H1 (cell line): ENCODE measurements at regions not wholly inside any gene's neighbourhood (a gene's known extent, or its start where the extent isn't known, plus 50 kb on each side); places are given as distances from the start of the nearest gene placed in this dataset.

Experiments
- ASH2L ChIP-seq: fragments of 200-600, 300-600 bp; sonication (generic); IDR thresholded peaks from one replicate; pipeline ENCODE4 v1.7.1; 2017; ENCODE audit warnings: low read length
- CBX5 ChIP-seq: fragments of 300-800, 300-1000 bp; sonication (generic); IDR thresholded peaks from 2 replicates; pipeline ENCODE4 v1.7.1; 2016; ENCODE audit warnings: antibody characterized with exemption, low read length, low read depth
- EZH2 ChIP-seq: fragments of 200-600 bp; sonication (generic); IDR thresholded peaks from 2 replicates; pipeline ENCODE4 v1.7.1; 2012; ENCODE audit warnings: low read depth, mild to moderate bottlenecking, moderate library complexity, low read length, inconsistent platforms; ENCODE audit not compliant: severe bottlenecking
- RFX5 ChIP-seq: IDR thresholded peaks from 2 replicates; pipeline ENCODE4 v1.6.1; 2011; ENCODE audit warnings: low read depth, low read length, improper control_type of control experiment, borderline replicate concordance
- SIX5 ChIP-seq: IDR thresholded peaks from 2 replicates; pipeline ENCODE4 v1.6.1; 2011; ENCODE audit warnings: mild to moderate bottlenecking, low read depth, low read length
- TF ChIP-seq, protein P1 (sequence below), 3 experiments: IDR thresholded peaks; 1 replicate in 2 of 3; 2 replicates in 1 of 3; pipeline versions ENCODE4 v1.5.1 to v1.6.1; 2011; ENCODE audit warnings: low read length in 3 of 3, mild to moderate bottlenecking in 3 of 3, inconsistent platforms in 2 of 3, low read depth in 1 of 3, moderate library complexity in 1 of 3; ENCODE audit not compliant: insufficient read depth in 1 of 3; ENCODE audit errors: control extremely low read depth in 1 of 3

DNA sequence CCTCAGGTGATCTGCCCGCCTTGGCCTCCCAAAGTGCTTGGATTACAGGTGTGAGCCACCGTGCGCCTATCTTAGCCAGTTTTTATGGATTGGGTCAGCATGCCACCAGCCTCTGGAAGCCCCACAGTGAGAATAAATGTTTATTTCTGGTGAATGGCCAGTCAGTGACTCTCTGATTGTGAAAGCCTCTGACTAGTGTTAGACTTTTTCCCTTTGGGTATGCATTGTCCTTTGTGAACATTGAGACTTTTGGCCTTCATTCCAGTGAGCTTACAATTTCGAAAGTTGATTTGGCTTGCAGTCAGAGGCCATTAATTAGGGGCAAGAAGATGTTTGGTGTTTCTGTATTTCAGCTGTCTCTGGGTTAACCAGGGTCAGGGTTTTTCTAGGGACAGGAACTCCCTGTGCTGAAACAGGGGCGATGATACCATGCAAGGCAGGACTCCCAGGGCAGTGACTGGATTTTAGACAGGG lies 274.5 kb upstream of the C2CD4B start:
- TF ChIP-seq, protein P1, sequence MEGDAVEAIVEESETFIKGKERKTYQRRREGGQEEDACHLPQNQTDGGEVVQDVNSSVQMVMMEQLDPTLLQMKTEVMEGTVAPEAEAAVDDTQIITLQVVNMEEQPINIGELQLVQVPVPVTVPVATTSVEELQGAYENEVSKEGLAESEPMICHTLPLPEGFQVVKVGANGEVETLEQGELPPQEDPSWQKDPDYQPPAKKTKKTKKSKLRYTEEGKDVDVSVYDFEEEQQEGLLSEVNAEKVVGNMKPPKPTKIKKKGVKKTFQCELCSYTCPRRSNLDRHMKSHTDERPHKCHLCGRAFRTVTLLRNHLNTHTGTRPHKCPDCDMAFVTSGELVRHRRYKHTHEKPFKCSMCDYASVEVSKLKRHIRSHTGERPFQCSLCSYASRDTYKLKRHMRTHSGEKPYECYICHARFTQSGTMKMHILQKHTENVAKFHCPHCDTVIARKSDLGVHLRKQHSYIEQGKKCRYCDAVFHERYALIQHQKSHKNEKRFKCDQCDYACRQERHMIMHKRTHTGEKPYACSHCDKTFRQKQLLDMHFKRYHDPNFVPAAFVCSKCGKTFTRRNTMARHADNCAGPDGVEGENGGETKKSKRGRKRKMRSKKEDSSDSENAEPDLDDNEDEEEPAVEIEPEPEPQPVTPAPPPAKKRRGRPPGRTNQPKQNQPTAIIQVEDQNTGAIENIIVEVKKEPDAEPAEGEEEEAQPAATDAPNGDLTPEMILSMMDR (IDR thresholded peaks at IDR 0.05; ENCODE audit: control extremely low read depth in 1 of 3, insufficient read depth in 1 of 3, low read depth in 1 of 3, low read length in 3 of 3) = no peak
- TF ChIP-seq CBX5 (no peak), SIX5 (no peak), EZH2 (no peak), RFX5 (no peak), ASH2L (no peak)
